ENCODE measurements at regions not wholly inside any gene's neighbourhood (a gene's known extent, or its start where the extent isn't known, plus 50 kb on each side); places are given as distances from the start of the nearest gene placed in this dataset.
A peak's percentile ranks its signal among the peaks of the same experiment; 100 is the strongest.

DNA sequence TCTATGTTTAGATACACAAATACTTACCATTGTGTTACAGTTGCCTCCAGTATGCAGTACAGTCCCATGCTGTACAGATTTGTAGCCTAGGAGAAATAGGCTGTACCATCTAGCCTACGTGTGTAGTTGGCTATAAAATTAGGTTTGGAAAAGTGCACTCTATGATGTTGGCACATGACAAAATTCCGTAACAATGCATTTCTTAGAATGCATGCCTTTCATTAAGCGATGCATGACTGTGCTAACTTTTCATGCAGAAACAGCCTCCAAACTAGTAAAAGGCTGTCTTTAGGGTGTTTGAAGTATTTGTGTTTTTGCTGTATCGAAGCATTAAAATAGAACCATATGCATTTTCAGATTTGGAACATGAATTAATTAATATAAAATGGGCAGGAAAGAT is 157.9 kb downstream of the RMI1 start:
- no peaks in the 10 kb centered on the region for H3K36me3 Mint-ChIP-seq
- H3K27ac Mint-ChIP-seq = no peak overlapping the region
- H3K9me3 Mint-ChIP-seq = peaks cover 0 to 2% (median 0%) of the 10 kb centered on the region in 7 donors
- DNase-seq = no peak
- no peak overlapping the region for H3K4me3 Mint-ChIP-seq
- no peak for ATAC-seq (ENCODE audit: low read depth in 2 of 2)
- peaks cover 51 to 66% (median 58%) of the 10 kb centered on the region in 3 donors for H3K27me3 Mint-ChIP-seq
- H3K4me1 Mint-ChIP-seq = peaks cover 5 to 19% (median 12%) of the 10 kb centered on the region in 3 donors

DNA sequence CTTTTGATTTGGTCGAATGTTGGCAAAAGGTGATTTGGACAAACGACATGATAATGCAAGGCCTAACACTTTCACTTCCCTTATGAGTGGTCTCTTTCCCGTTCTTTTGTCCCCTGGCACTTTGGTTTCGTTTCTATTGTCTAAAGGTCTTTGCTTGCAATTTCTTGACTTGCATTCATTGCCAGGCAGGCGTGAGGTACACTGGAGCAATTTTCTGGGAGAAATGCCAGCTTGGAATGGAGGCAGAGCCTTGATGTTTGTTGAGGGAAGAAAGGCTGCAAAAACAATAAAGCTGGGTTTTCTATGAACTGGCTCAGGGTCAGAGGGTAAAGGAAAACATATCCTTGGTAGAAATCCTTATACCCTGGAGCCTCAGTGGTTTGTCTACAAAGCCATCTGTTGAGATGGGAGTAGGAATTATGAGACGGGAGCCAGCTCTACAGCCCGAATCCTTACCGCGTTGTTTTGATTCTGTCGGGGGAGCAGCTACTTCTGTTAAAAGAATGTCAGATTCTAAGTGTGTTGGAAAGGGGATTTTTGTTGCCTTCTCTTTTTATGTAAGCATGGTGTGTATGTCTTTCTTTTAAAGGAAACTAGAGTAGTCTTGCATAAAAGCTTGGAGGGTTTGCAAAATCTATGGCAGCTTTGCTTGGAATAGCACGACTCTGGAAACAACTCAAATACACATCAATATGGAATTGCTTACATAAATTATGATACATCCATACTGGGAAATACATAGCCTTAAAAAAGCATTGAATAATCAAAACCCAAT is 158.9 kb downstream of the RMI1 start:
- Mint-ChIP-seq H3K27ac (no peak overlapping the region), H3K4me1 (peaks cover 5 to 19% (median 12%) of the 10 kb centered on the region in 3 donors), H3K36me3 (no peaks in the 10 kb centered on the region), H3K4me3 (peak overlapping the region in 5 of 8 donors; percentile 21 to 94 (median 86)), H3K27me3 (peaks cover 54 to 62% (median 55%) of the 10 kb centered on the region in 3 donors), H3K9me3 (peaks cover 0 to 2% (median 0%) of the 10 kb centered on the region in 7 donors)
- no peak for ATAC-seq (ENCODE audit: low read depth in 2 of 2)
- DNase-seq = no peak

DNA sequence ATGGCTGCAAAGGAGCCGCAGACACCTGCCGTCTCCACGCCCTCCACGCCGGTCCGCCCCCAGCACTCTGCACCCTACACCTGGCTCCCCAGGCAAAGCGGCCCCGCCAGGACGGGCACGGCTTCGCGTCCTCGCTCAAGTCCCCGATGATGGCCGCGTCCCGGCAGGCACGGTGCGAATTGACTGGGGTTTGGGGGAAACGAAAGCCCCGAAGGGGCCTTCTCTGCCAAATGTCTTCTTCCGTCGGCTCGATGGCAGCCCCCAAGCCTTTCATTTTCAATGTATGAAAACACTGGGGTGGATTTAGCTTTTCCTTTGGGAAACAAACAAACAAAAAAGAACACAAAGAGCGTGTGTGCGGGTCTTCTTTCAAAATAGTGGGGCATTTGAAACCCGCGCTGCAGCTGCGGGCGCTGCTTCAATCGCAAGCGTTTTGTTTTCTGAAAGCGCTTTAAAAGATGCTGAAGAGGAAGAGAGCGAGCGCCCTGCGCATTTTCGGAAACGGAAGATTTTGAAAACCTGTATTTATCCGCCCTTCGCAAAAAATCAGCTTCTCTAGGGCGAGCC is 160.0 kb downstream of the RMI1 start:
- Mint-ChIP-seq H3K36me3 (no peaks in the 10 kb centered on the region), H3K27me3 (peaks cover 44 to 55% (median 50%) of the 10 kb centered on the region in 3 donors), H3K9me3 (peaks cover 0 to 2% (median 0%) of the 10 kb centered on the region in 7 donors), H3K4me1 (peaks cover 5 to 19% (median 12%) of the 10 kb centered on the region in 3 donors), H3K27ac (peak overlapping the region in 1 of 6 donors; percentile 67), H3K4me3 (peak overlapping the region; percentile 84 to 94 (median 88))
- peak; percentile 2 for DNase-seq
- peak; percentile 47 to 53 for ATAC-seq (ENCODE audit: low read depth in 2 of 2)

DNA sequence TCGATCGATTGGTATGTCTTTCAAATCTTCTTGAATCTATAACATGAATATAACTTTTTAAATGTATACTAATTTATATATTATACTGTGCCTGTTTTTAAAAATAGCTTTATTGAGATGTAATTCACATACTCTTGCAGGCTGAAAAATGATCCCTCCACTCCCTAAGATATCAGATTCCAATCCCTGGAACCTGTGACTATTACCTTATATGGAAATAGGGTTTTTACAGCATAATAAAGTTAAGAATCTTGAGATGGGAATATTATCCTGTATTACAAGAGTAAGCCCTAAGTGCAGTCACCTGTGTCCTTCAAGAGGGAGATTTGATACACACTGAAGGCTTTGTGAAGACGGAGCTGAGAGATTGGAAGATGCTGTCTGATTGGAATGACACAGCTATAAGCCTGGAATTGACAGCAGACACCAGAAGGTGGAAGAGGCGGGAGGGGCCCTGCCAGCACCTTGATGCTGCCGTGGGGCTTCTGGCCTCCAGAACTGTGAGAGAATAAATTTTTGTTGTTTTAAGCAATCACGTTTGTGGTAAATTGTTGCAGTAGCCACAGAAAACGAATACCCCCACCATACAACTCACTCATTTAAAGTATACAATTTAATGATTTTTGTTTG is 161.3 kb downstream of the RMI1 start:
- ATAC-seq (ENCODE audit: low read depth in 2 of 2) = no peak

DNA sequence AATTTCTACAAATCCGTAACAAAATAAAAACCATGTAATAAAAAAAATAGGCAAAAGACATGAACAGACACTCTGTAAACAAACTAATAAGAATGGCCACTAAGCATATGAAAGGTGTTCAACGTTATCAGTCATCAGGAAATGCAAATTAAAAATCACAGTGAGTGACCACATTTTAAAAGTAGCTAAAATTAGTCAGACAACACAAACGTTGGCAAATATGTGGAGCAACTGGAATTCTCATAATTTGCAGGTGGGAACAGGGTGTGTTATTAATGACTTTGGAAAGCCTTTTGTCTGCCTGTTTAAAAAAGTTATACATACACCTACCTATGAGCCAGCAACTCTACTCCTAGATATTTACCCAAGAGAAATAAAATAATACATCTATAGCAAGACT is 164.4 kb downstream of the RMI1 start:
- Mint-ChIP-seq H3K27ac (no peak overlapping the region), H3K27me3 (peaks cover 30 to 40% (median 32%) of the 10 kb centered on the region in 3 donors), H3K9me3 (no peaks in the 10 kb centered on the region), H3K36me3 (no peaks in the 10 kb centered on the region), H3K4me1 (peaks cover 5 to 11% (median 10%) of the 10 kb centered on the region in 3 donors), H3K4me3 (no peak overlapping the region)
- no peak for ATAC-seq (ENCODE audit: low read depth in 2 of 2)
- DNase-seq = no peak

More for the DNA sequence above, 161.3 kb downstream of the RMI1 start:
- Mint-ChIP-seq H3K9me3 (peaks cover 0 to 2% (median 0%) of the 10 kb centered on the region in 7 donors), H3K36me3 (no peaks in the 10 kb centered on the region), H3K27me3 (peaks cover 43 to 53% (median 44%) of the 10 kb centered on the region in 3 donors), H3K4me3 (peak overlapping the region in 2 of 8 donors; percentile 51 to 55), H3K4me1 (peaks cover 5 to 19% (median 12%) of the 10 kb centered on the region in 3 donors), H3K27ac (no peak overlapping the region)
- no peak for DNase-seq

DNA sequence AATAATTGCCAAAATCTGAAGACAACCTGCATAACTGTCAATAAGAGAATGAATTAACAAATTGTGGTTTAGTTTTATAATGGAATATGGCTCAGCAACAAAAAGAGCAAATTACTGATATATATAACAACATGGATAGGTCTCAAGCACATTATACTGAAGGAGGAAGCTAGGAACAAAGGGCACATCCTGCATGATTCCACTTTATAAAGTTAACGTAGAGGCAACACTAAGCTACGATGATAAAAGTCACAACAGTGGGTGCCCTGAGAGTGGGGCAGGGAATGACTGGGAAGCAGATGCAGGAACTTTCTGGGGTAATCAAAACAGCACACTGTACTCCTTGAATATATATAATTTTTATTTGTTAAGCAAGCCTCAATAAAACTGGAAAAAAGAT is 165.2 kb downstream of the RMI1 start:
- Mint-ChIP-seq H3K9me3 (no peaks in the 10 kb centered on the region), H3K27ac (no peak overlapping the region), H3K36me3 (no peaks in the 10 kb centered on the region), H3K27me3 (peaks cover 24 to 33% (median 25%) of the 10 kb centered on the region in 3 donors), H3K4me3 (no peak overlapping the region), H3K4me1 (peaks cover 3 to 6% (median 4%) of the 10 kb centered on the region in 3 donors)
- ATAC-seq (ENCODE audit: low read depth in 2 of 2) (no peak), DNase-seq (no peak)

DNA sequence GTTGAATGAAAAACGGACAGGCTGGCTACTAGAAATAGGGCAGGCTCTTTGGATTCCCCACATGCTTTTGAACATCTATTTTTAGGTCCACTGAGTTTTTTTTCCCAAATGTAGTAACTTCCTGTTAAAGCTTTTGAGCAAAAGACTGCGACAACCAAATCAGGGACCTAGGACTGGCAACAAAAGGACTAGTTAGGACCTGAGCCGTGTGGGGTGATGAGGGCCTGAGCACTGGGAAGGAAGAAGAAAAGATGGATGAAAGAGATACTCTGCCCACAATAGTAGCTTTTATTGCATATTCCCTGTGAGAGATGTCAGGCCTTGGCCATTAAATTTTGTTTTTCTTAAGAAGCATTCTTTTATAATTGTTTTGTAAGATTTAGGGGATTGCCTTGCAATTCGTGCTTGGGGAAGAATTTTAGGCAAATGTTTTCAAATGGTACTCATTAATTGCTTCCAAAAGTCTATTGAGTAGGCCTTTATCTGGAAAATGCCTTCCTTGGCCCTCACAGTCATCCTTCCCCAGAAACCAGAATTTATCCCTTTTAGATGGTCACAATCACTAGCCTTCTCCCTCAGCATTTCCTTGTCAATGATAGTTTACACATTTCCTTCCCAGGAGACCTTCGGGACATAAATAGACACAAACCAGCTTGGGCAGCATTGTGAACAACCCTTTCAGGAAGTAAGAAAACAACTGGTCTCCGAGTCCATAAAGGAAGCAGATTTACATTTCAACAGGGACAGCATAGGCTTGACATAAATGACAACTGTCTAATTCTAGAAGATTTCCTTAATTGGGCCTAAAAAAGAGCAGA is 166.5 kb downstream of the RMI1 start:
- Mint-ChIP-seq H3K4me1 (no peaks in the 10 kb centered on the region), H3K4me3 (no peak overlapping the region), H3K27ac (no peak overlapping the region), H3K9me3 (no peaks in the 10 kb centered on the region), H3K27me3 (peaks cover 12 to 19% (median 13%) of the 10 kb centered on the region in 3 donors), H3K36me3 (no peaks in the 10 kb centered on the region)
- DNase-seq (no peak), ATAC-seq (ENCODE audit: low read depth in 2 of 2) (no peak)

DNA sequence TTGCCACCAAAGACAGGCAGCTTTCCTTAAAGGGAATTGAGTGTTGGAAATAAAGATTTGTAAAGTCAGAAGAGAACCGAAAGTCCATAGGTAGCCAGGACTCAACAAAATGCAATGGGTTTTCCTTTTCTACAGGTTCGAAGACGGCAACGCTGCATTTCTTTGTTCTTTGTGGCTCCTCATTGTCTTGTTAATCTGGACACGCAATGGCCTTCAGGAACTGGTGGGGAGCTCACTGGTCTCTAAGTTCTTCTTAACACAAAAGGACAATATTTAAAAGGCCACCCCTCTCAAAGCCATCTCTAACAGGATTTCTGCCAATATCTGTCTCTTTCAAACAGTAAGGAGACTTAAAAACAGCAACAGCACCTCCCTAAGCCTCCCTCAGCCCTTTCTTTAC is 170.6 kb downstream of the RMI1 start:
- DNase-seq = no peak
- no peak for ATAC-seq (ENCODE audit: low read depth in 2 of 2)
- no peaks in the 10 kb centered on the region for H3K36me3 Mint-ChIP-seq
- H3K4me1 Mint-ChIP-seq = no peaks in the 10 kb centered on the region
- no peak overlapping the region for H3K27ac Mint-ChIP-seq
- H3K27me3 Mint-ChIP-seq = peaks cover 9 to 18% (median 10%) of the 10 kb centered on the region in 3 donors
- H3K9me3 Mint-ChIP-seq = no peaks in the 10 kb centered on the region
- no peak overlapping the region for H3K4me3 Mint-ChIP-seq

DNA sequence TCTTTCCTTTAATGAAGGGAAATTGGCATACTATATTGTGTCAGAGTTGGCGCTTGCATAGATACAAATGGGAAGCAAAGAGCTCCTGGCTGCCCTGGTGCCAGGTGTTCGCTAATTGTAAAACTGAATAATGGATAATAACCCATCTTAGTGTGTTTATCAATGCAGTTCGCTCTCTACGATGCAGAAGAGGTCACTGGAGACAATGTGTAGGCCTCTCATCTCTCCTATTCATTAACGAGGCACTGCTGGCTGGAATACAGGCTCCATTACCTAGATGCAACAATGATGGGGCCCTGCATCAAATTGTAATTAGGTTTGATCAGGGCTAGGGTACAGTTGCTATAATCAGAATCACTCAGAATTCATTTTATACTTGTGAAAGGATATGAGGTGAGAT is 171.0 kb downstream of the RMI1 start:
- DNase-seq (no peak), ATAC-seq (ENCODE audit: low read depth in 2 of 2) (no peak)
- Mint-ChIP-seq H3K4me1 (no peaks in the 10 kb centered on the region), H3K27ac (no peak overlapping the region), H3K27me3 (peaks cover 9 to 18% (median 10%) of the 10 kb centered on the region in 3 donors), H3K9me3 (no peaks in the 10 kb centered on the region), H3K4me3 (no peak overlapping the region), H3K36me3 (no peaks in the 10 kb centered on the region)

DNA sequence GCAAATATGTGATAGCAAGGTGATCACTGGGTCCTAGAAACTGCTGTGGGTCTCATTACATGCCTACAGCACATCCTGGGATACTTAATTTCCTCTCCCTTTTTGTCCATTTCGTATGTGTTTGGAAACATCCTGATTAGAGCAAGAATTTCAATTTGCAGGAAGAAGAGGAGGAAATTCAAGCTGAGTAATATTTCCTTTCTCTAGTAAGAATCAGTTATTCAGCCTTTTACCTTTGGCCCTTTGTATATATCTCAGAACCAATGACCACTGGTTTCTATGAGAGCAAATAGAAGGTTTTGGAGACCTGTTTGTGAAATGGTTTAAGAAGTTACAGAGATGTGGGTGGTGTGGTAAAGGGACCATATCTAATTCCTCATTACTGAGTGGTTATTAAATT is 171.6 kb downstream of the RMI1 start:
- Mint-ChIP-seq H3K9me3 (no peaks in the 10 kb centered on the region), H3K4me3 (no peak overlapping the region), H3K36me3 (no peaks in the 10 kb centered on the region), H3K27ac (no peak overlapping the region), H3K4me1 (no peaks in the 10 kb centered on the region), H3K27me3 (peaks cover 9 to 18% (median 10%) of the 10 kb centered on the region in 3 donors)
- ATAC-seq (ENCODE audit: low read depth in 2 of 2) = no peak
- no peak for DNase-seq

DNA sequence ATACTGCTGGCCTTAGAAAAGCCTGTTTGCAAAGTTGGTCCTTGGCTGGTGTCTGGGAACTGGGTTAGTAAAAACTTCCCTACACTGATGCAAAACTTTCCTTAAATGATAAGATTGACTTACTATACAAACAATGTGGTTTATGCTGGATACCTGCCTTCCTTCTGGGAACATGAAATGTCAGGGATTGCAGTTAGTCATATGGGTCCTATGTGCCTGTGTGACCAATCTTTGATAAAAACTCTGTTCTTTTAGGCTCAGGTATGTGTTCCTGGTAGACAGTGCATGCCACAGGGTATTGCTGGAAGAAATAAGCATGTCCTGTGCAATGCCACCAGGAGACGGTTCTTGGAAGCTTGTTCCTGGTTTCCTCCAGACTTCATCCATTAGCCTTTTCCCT is 173.3 kb downstream of the RMI1 start:
- ATAC-seq (ENCODE audit: low read depth in 2 of 2) (no peak), DNase-seq (no peak)
- Mint-ChIP-seq H3K4me3 (no peak overlapping the region), H3K4me1 (no peaks in the 10 kb centered on the region), H3K27ac (no peak overlapping the region), H3K9me3 (no peaks in the 10 kb centered on the region), H3K27me3 (peaks cover 9 to 19% (median 13%) of the 10 kb centered on the region in 3 donors), H3K36me3 (no peaks in the 10 kb centered on the region)

DNA sequence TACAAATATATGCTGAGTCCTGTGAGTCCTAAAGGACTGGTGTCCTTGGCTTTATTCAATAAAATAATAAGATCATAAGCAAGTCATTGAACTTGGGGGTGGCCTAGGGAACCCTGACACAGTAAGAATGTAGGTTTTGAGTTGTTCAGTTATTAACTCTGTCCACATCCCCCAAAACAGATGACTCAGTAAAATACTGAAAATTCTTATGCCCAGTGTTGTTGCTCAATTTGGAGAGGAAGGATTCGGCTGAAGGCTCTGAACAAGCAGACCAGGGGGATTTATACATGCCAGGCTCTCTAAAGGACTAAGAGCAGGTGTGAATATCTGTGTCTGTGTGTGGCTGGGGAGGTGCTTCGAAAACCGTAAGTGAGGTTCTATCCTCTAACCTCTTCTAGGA is 173.7 kb downstream of the RMI1 start:
- no peaks in the 10 kb centered on the region for H3K36me3 Mint-ChIP-seq
- DNase-seq = no peak
- ATAC-seq (ENCODE audit: low read depth in 2 of 2) = no peak
- no peaks in the 10 kb centered on the region for H3K4me1 Mint-ChIP-seq
- no peaks in the 10 kb centered on the region for H3K9me3 Mint-ChIP-seq
- H3K4me3 Mint-ChIP-seq = no peak overlapping the region
- peaks cover 13 to 23% (median 17%) of the 10 kb centered on the region in 3 donors for H3K27me3 Mint-ChIP-seq
- H3K27ac Mint-ChIP-seq = peak overlapping the region in 1 of 6 donors; percentile 16

DNA sequence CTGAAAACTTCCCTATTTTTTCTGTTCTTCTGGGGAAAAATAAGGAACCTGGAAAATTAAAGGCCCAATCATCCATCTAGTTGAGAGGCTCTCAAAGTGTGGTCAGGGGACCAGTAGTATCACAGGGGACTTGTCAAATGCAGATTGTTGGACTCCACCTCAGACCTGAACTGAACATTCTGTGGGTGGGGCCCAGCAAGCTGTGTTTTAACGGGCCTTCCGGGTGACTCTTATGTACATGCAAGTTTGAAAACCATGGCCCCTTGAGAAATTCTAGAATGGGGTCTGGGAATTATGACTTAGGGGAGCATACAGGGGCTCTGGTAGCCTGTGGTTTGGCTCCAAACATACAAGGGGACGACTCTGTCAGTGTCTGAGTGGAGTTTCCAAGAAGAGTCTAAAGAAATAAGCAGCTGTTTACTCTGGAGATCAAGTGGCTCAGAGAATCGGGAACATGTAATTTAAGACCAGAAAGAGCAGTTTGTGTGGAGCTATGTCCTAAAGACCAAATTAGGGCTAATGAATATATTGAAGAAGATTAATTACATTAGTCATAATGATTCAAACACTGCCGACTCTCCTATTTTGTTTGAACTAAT is 177.4 kb downstream of the SLC28A3 start:
- Mint-ChIP-seq H3K4me3 (no peak overlapping the region), H3K4me1 (no peaks in the 10 kb centered on the region), H3K27me3 (peaks cover 15 to 34% (median 26%) of the 10 kb centered on the region in 3 donors), H3K9me3 (no peaks in the 10 kb centered on the region), H3K27ac (peak overlapping the region in 1 of 6 donors; percentile 64), H3K36me3 (no peaks in the 10 kb centered on the region)
- ATAC-seq (ENCODE audit: low read depth in 2 of 2) = no peak
- no peak for DNase-seq

Measured in naive B cell (primary cell).